Esophagus squamous epithelium (tissue), 5 donors: ENCODE measurements at regions not wholly inside any gene's neighbourhood (a gene's known extent, or its start where the extent isn't known, plus 50 kb on each side); places are given as distances from the start of the nearest gene placed in this dataset.

Source experiments
- DNase-seq: peaks from one replicate; lab custom pipeline; 2025; lab: John Stamatoyannopoulos, UW
- H3K27ac ChIP-seq, 4 donors: fragments of 200-600 bp; sonication (generic); one replicate each; pipeline ENCODE4 v1.5.1; 2016 to 2019; ENCODE audit warnings: mild to moderate bottlenecking in 1 of 4
- H3K27me3 ChIP-seq, 4 donors: fragments of 200-600 bp; sonication (generic); 1 replicate in 3 of 4; 2 replicates in 1 of 4; pipeline versions ENCODE4 v1.5.1 to v1.6.0; 2017 to 2021; ENCODE audit warnings: antibody characterized with exemption in 1 of 4
- H3K36me3 ChIP-seq, 3 donors: fragments of 200-600 bp; sonication (generic); one replicate each; pipeline ENCODE4 v1.5.1; 2016 to 2019
- H3K4me1 ChIP-seq, 3 donors: fragments of 200-600 bp; sonication (generic); one replicate each; pipeline ENCODE4 v1.5.1; 2017 to 2019
- H3K4me3 ChIP-seq, 4 donors: fragments of 200-600 bp; sonication (generic); 1 replicate in 3 of 4; 2 replicates in 1 of 4; pipeline ENCODE4 v1.5.1; 2016 to 2019; ENCODE audit warnings: mild to moderate bottlenecking in 2 of 4, moderate library complexity in 1 of 4
- H3K9me3 ChIP-seq, 3 donors: fragments of 200-600 bp; sonication (generic); one replicate each; pipeline ENCODE4 v1.5.1; 2016 to 2019
- CTCF ChIP-seq, 6 experiments: fragments of 450-650 bp in 4 of 6; fragments of 200-600 bp in 2 of 6; sonication (generic) in 2 of 6; IDR thresholded peaks; one replicate each; pipeline ENCODE4 v1.5.1; 2016 to 2019; ENCODE audit warnings: antibody characterized with exemption in 6 of 6, mild to moderate bottlenecking in 4 of 6, moderate library complexity in 4 of 6
- POLR2A ChIP-seq, 4 donors: fragments of 450-650 bp; IDR thresholded peaks; one replicate each; pipeline ENCODE4 v1.6.1; 2017; ENCODE audit warnings: antibody characterized with exemption in 4 of 4, mild to moderate bottlenecking in 4 of 4, moderate library complexity in 3 of 4
- WGBS, 2 donors: methylation state at CpG; one replicate each; pipeline ENCODE4 v1.1.5; 2018; 5-methylcytosine and 5-hydroxymethylcytosine counted together
- intact Hi-C: fragments of 100-400 bp; cut with DNase I; formaldehyde crosslinking; loops from one replicate; pipeline ENCODE4 v1.15.0; 2022
- donor health status: DM: yes; HTN: yes; CAD: no.

GRCh38 chr2:146161256-146161882, 1641.5 kb upstream of the ZEB2 start:
- Histone ChIP-seq H3K4me1 (no peaks in the 10 kb centered on the region), H3K27ac (no peak overlapping the region), H3K4me3 (no peak overlapping the region), H3K36me3 (no peaks in the 10 kb centered on the region), H3K27me3 (no peaks in the 10 kb centered on the region), H3K9me3 (no peaks in the 10 kb centered on the region)
- intact Hi-C loops, result no loop called here
- DNase-seq, result no peak
- TF ChIP-seq POLR2A (IDR thresholded peaks at IDR 0.05) (no peak), CTCF (IDR thresholded peaks at IDR 0.05) (no peak)
- WGBS, 2 donors, result 44 to 64% methylated on average over 3 of the region's 3 CpGs

- TF ChIP-seq CTCF (IDR thresholded peaks at IDR 0.05), result no peak
- TF ChIP-seq POLR2A (IDR thresholded peaks at IDR 0.05), result no peak
- Histone ChIP-seq H3K4me1 (no peaks in the 10 kb centered on the region), H3K27me3 (no peaks in the 10 kb centered on the region), H3K4me3 (no peak overlapping the region), H3K9me3 (no peaks in the 10 kb centered on the region), H3K36me3 (no peaks in the 10 kb centered on the region), H3K27ac (no peak overlapping the region)
- WGBS, 2 donors, result 87 to 95% methylated on average over 3 of the region's 3 CpGs
- intact Hi-C loops, result no loop called here
- DNase-seq, result no peak
These were observed 1638.3 kb upstream of the ZEB2 start for GRCh38 chr2:146158072-146158674.

- TF ChIP-seq CTCF (IDR thresholded peaks at IDR 0.05) (no peak), POLR2A (IDR thresholded peaks at IDR 0.05) (no peak)
- no peak for DNase-seq
- Histone ChIP-seq H3K36me3 (no peaks in the 10 kb centered on the region), H3K4me3 (no peak overlapping the region), H3K4me1 (no peaks in the 10 kb centered on the region), H3K27me3 (no peaks in the 10 kb centered on the region), H3K27ac (no peak overlapping the region), H3K9me3 (no peaks in the 10 kb centered on the region)
- intact Hi-C loops, result no loop called here
- WGBS, 2 donors, result 79 to 86% methylated on average over 2 of the region's 2 CpGs
These were observed 1627.6 kb upstream of the ZEB2 start for GRCh38 chr2:146147448-146148012.

- Histone ChIP-seq H3K4me3 (no peak overlapping the region), H3K4me1 (no peaks in the 10 kb centered on the region), H3K27me3 (no peaks in the 10 kb centered on the region), H3K27ac (no peak overlapping the region), H3K36me3 (no peaks in the 10 kb centered on the region), H3K9me3 (no peaks in the 10 kb centered on the region)
- TF ChIP-seq POLR2A (IDR thresholded peaks at IDR 0.05) (no peak), CTCF (IDR thresholded peaks at IDR 0.05) (no peak)
- DNase-seq, result no peak
- intact Hi-C loops, result no loop called here
- 75 to 94% methylated on average over 1 of the region's 1 CpG for WGBS, 2 donors
These were observed 1624.1 kb upstream of the ZEB2 start for GRCh38 chr2:146143971-146144370.

- 84 to 90% methylated on average over 3 of the region's 3 CpGs for WGBS, 2 donors
- H3K4me3 ChIP-seq, result no peak overlapping the region
- TF ChIP-seq POLR2A (IDR thresholded peaks at IDR 0.05), result no peak
- TF ChIP-seq CTCF (IDR thresholded peaks at IDR 0.05), result no peak
- no peak overlapping the region for H3K27ac ChIP-seq
- no peaks in the 10 kb centered on the region for H3K27me3 ChIP-seq
- intact Hi-C loops, result no loop called here
- H3K9me3 ChIP-seq, result no peaks in the 10 kb centered on the region
- no peaks in the 10 kb centered on the region for H3K4me1 ChIP-seq
- no peaks in the 10 kb centered on the region for H3K36me3 ChIP-seq
- no peak for DNase-seq
These were observed 1618.9 kb upstream of the ZEB2 start for GRCh38 chr2:146138820-146139219.
